Activated naive CD4-positive, alpha-beta T cell treated with anti-CD3 and anti-CD28 coated beads for 36 hours (primary cell): ENCODE measurements at regions not wholly inside any gene's neighbourhood (a gene's known extent, or its start where the extent isn't known, plus 50 kb on each side); places are given as distances from the start of the nearest gene placed in this dataset.
"Not testable (repeated sequence)": the region's sequence is repeated elsewhere in the genome, so short reads cannot be mapped to it uniquely, and the experiment has no call there.

ENCODE experiments used
- CTCF ChIA-PET: fragments of 350-600 bp; sonication (Branson Sonifier 250); formaldehyde crosslinking; loops from one replicate; lab custom pipeline; 2021; ENCODE audit warnings: antibody characterized with exemption; lab: Charles Lee
- DNase-seq: peaks from one replicate; pipeline ENCODE4 v3.0.0-alpha.2; 2020
- H3K27ac Mint-ChIP-seq: one replicate; pipeline ENCODE4 v1.8.0; 2021; ENCODE audit warnings: mild to moderate bottlenecking, mixed read lengths
- H3K27me3 Mint-ChIP-seq: one replicate; pipeline ENCODE4 v1.8.0; 2021; ENCODE audit warnings: low read depth, mixed read lengths
- H3K36me3 Mint-ChIP-seq: one replicate; pipeline ENCODE4 v1.8.0; 2021; ENCODE audit warnings: low read depth, mixed read lengths
- H3K4me1 Mint-ChIP-seq: one replicate; pipeline ENCODE4 v1.8.0; 2021; ENCODE audit warnings: low read depth, mixed read lengths
- H3K4me3 Mint-ChIP-seq: one replicate; pipeline ENCODE4 v1.8.0; 2021; ENCODE audit warnings: mild to moderate bottlenecking, moderate library complexity, mixed read lengths
- H3K9me3 Mint-ChIP-seq: one replicate; pipeline ENCODE4 v1.8.0; 2021; ENCODE audit warnings: mixed read lengths
- intact Hi-C: fragments of 100-400 bp; cut with micrococcal nuclease; formaldehyde crosslinking; loops from one replicate; pipeline ENCODE4 v1.15.1; 2023

- CTCF ChIA-PET = no interaction called here
These were observed 112.5 kb downstream of the RSL24D1 start for GRCh38 chr15:55084216-55084615.

GRCh38 chr15:55077052-55077451, 119.7 kb downstream of the RSL24D1 start:
- CTCF ChIA-PET = not testable (repeated sequence)

More at GRCh38 chr15:55084216-55084615, 112.5 kb downstream of the RSL24D1 start:
- Mint-ChIP-seq H3K27ac (no peak overlapping the region), H3K9me3 (peaks cover 3% of the 10 kb centered on the region), H3K36me3 (no peaks in the 10 kb centered on the region), H3K4me1 (peaks cover 3% of the 10 kb centered on the region), H3K27me3 (peaks cover 5% of the 10 kb centered on the region), H3K4me3 (no peak overlapping the region)
- DNase-seq = no peak
- intact Hi-C loops = no loop called here

GRCh38 chr15:55074431-55074830, 122.3 kb downstream of the RSL24D1 start:
- Mint-ChIP-seq H3K27me3 (no peaks in the 10 kb centered on the region), H3K36me3 (no peaks in the 10 kb centered on the region), H3K4me3 (no peak overlapping the region), H3K27ac (no peak overlapping the region), H3K9me3 (peaks cover 15% of the 10 kb centered on the region), H3K4me1 (peaks cover 16% of the 10 kb centered on the region)
- CTCF ChIA-PET = no interaction called here
- DNase-seq = no peak
- intact Hi-C loops = no loop called here

More at GRCh38 chr15:55077052-55077451, 119.7 kb downstream of the RSL24D1 start:
- H3K36me3 Mint-ChIP-seq, DNase-seq, intact Hi-C loops, H3K27me3 Mint-ChIP-seq, H3K27ac Mint-ChIP-seq, H3K4me3 Mint-ChIP-seq: not testable (repeated sequence)
- Mint-ChIP-seq H3K4me1 (peaks cover 16% of the 10 kb centered on the region), H3K9me3 (peaks cover 15% of the 10 kb centered on the region)

- CTCF ChIA-PET, intact Hi-C loops, H3K9me3 Mint-ChIP-seq, DNase-seq, H3K4me1 Mint-ChIP-seq, H3K36me3 Mint-ChIP-seq, H3K27ac Mint-ChIP-seq, H3K27me3 Mint-ChIP-seq, H3K4me3 Mint-ChIP-seq: not testable (repeated sequence)
These were observed 132.8 kb downstream of the RSL24D1 start for GRCh38 chr15:55063970-55064369.

- peaks cover 9% of the 10 kb centered on the region for H3K27me3 Mint-ChIP-seq
- intact Hi-C loops = no loop called here
- peaks cover 3% of the 10 kb centered on the region for H3K36me3 Mint-ChIP-seq
- no peak for DNase-seq
- CTCF ChIA-PET = no interaction called here
- no peak overlapping the region for H3K4me3 Mint-ChIP-seq
- H3K9me3 Mint-ChIP-seq = peaks cover 7% of the 10 kb centered on the region
- H3K27ac Mint-ChIP-seq = no peak overlapping the region
- no peaks in the 10 kb centered on the region for H3K4me1 Mint-ChIP-seq
These were observed 135.9 kb downstream of the RSL24D1 start for GRCh38 chr15:55060836-55061235.

- intact Hi-C loops = no loop called here
- no peaks in the 10 kb centered on the region for H3K9me3 Mint-ChIP-seq
- no peak overlapping the region for H3K27ac Mint-ChIP-seq
- DNase-seq = no peak
- H3K36me3 Mint-ChIP-seq = no peaks in the 10 kb centered on the region
- no peak overlapping the region for H3K4me3 Mint-ChIP-seq
- no peaks in the 10 kb centered on the region for H3K4me1 Mint-ChIP-seq
- CTCF ChIA-PET = no interaction called here
- H3K27me3 Mint-ChIP-seq = peaks cover 9% of the 10 kb centered on the region
These were observed 140.2 kb downstream of the RSL24D1 start for GRCh38 chr15:55056500-55056899.

GRCh38 chr15:55044162-55044561, 152.6 kb downstream of the RSL24D1 start:
- Mint-ChIP-seq H3K4me3 (no peak overlapping the region), H3K27me3 (peaks cover 12% of the 10 kb centered on the region), H3K27ac (no peak overlapping the region), H3K36me3 (no peaks in the 10 kb centered on the region), H3K4me1 (no peaks in the 10 kb centered on the region), H3K9me3 (no peaks in the 10 kb centered on the region)
- DNase-seq = no peak
- CTCF ChIA-PET = no interaction called here
- intact Hi-C loops = no loop called here

- H3K4me3 Mint-ChIP-seq = no peak overlapping the region
- peaks cover 4% of the 10 kb centered on the region for H3K27me3 Mint-ChIP-seq
- H3K9me3 Mint-ChIP-seq = no peaks in the 10 kb centered on the region
- H3K36me3 Mint-ChIP-seq = no peaks in the 10 kb centered on the region
- intact Hi-C loops = no loop called here
- CTCF ChIA-PET = interaction anchor here (1.5 kb wide), 1 partner anchor 403 kb away, joined by 3 read pairs; no protein-coding TSS in a partner anchor
- no peak for DNase-seq
- H3K4me1 Mint-ChIP-seq = no peaks in the 10 kb centered on the region
- no peak overlapping the region for H3K27ac Mint-ChIP-seq
These were observed 159.7 kb downstream of the RSL24D1 start for GRCh38 chr15:55037071-55037470.

- Mint-ChIP-seq H3K27ac (no peak overlapping the region), H3K4me1 (no peaks in the 10 kb centered on the region), H3K27me3 (peaks cover 7% of the 10 kb centered on the region), H3K4me3 (no peak overlapping the region), H3K36me3 (no peaks in the 10 kb centered on the region), H3K9me3 (no peaks in the 10 kb centered on the region)
- intact Hi-C loops = no loop called here
- DNase-seq = no peak
- CTCF ChIA-PET = no interaction called here
These were observed 161.0 kb downstream of the RSL24D1 start for GRCh38 chr15:55035749-55036148.

- Mint-ChIP-seq H3K4me3 (no peak overlapping the region), H3K27ac (no peak overlapping the region), H3K36me3 (no peaks in the 10 kb centered on the region), H3K4me1 (no peaks in the 10 kb centered on the region), H3K9me3 (no peaks in the 10 kb centered on the region), H3K27me3 (peaks cover 17% of the 10 kb centered on the region)
- CTCF ChIA-PET = no interaction called here
- no peak for DNase-seq
- intact Hi-C loops = no loop called here
These were observed 163.2 kb downstream of the RSL24D1 start for GRCh38 chr15:55033574-55033973.

- CTCF ChIA-PET = no interaction called here
- intact Hi-C loops = no loop called here
- Mint-ChIP-seq H3K36me3 (no peaks in the 10 kb centered on the region), H3K27me3 (peaks cover 21% of the 10 kb centered on the region), H3K27ac (no peak overlapping the region), H3K4me3 (no peak overlapping the region), H3K4me1 (no peaks in the 10 kb centered on the region), H3K9me3 (no peaks in the 10 kb centered on the region)
- DNase-seq = no peak
These were observed 165.0 kb downstream of the RSL24D1 start for GRCh38 chr15:55031727-55032126.

- H3K4me1 Mint-ChIP-seq = no peaks in the 10 kb centered on the region
- H3K27ac Mint-ChIP-seq = no peak overlapping the region
- H3K9me3 Mint-ChIP-seq = no peaks in the 10 kb centered on the region
- H3K36me3 Mint-ChIP-seq = no peaks in the 10 kb centered on the region
- peaks cover 19% of the 10 kb centered on the region for H3K27me3 Mint-ChIP-seq
- intact Hi-C loops = no loop called here
- CTCF ChIA-PET = interaction anchor here (0.6 to 1.0 kb wide), 2 partner anchors 82 to 380 kb away, joined by 3 to 4 read pairs; no protein-coding TSS in a partner anchor
- no peak for DNase-seq
- H3K4me3 Mint-ChIP-seq = no peak overlapping the region
These were observed 170.4 kb downstream of the RSL24D1 start for GRCh38 chr15:55026381-55026780.

- intact Hi-C loops = no loop called here
- H3K4me1 Mint-ChIP-seq = no peaks in the 10 kb centered on the region
These were observed 179.1 kb downstream of the RSL24D1 start for GRCh38 chr15:55017635-55018034.

More at GRCh38 chr15:55017635-55018034, 179.1 kb downstream of the RSL24D1 start:
- no peak for DNase-seq
- H3K9me3 Mint-ChIP-seq = no peaks in the 10 kb centered on the region
- no peak overlapping the region for H3K27ac Mint-ChIP-seq
- H3K4me3 Mint-ChIP-seq = no peak overlapping the region
- peaks cover 10% of the 10 kb centered on the region for H3K27me3 Mint-ChIP-seq
- CTCF ChIA-PET = no interaction called here
- H3K36me3 Mint-ChIP-seq = no peaks in the 10 kb centered on the region
